ENCODE measurements at regions not wholly inside any gene's neighbourhood (a gene's known extent, or its start where the extent isn't known, plus 50 kb on each side); places are given as distances from the start of the nearest gene placed in this dataset.
"Not testable (repeated sequence)": the region's sequence is repeated elsewhere in the genome, so short reads cannot be mapped to it uniquely, and the experiment has no call there.

GRCh38 chr12:27133022-27133590 is 50.7 kb upstream of the C12orf71 start:
- 87 to 94% methylated on average over 1 of the region's 1 CpG for WGBS, 2 donors
- Histone ChIP-seq H3K9me3 (no peaks in the 10 kb centered on the region), H3K4me3 (replicated peaks in 1 of 3) (no peak overlapping the region), H3K36me3 (no peaks in the 10 kb centered on the region), H3K27ac (no peak overlapping the region), H3K4me1 (no peaks in the 10 kb centered on the region), H3K27me3 (no peaks in the 10 kb centered on the region)
- TF ChIP-seq CTCF (IDR thresholded peaks at IDR 0.05) (no peak), POLR2A (IDR thresholded peaks at IDR 0.05) (no peak)
- DNase-seq, result no peak
- intact Hi-C loops (cut with DNase I), result no loop called here

- H3K27me3 ChIP-seq, result no peaks in the 10 kb centered on the region
- H3K27ac ChIP-seq, result no peak overlapping the region
- intact Hi-C loops (cut with DNase I), result no loop called here
- DNase-seq, result no peak
- TF ChIP-seq POLR2A (IDR thresholded peaks at IDR 0.05) (no peak), CTCF (IDR thresholded peaks at IDR 0.05) (no peak)
- no peaks in the 10 kb centered on the region for H3K9me3 ChIP-seq
- no peak overlapping the region for H3K4me3 ChIP-seq (replicated peaks in 1 of 3)
- no peaks in the 10 kb centered on the region for H3K4me1 ChIP-seq
- WGBS, 2 donors, result 91 to 92% methylated on average over 2 of the region's 2 CpGs
- H3K36me3 ChIP-seq, result no peaks in the 10 kb centered on the region
Measured at GRCh38 chr12:27140478-27140969, 58.1 kb upstream of the C12orf71 start.

GRCh38 chr12:27142101-27142721 is 59.8 kb upstream of the C12orf71 start:
- WGBS, 2 donors, result 31 to 35% methylated on average over 3 of the region's 3 CpGs
- peak; percentile 46 to 49 for DNase-seq
- no peak overlapping the region for H3K27ac ChIP-seq

GRCh38 chr12:27143256-27144069 is 61.1 kb upstream of the C12orf71 start:
- H3K27ac ChIP-seq, result no peak overlapping the region
- H3K4me1 ChIP-seq, result no peaks in the 10 kb centered on the region
- DNase-seq, result no peak
- H3K36me3 ChIP-seq, result no peaks in the 10 kb centered on the region
- WGBS, 2 donors, result 63 to 85% methylated on average over 7 of the region's 7 CpGs
- intact Hi-C loops (cut with DNase I), result no loop called here
- TF ChIP-seq CTCF (IDR thresholded peaks at IDR 0.05), result no peak
- TF ChIP-seq POLR2A (IDR thresholded peaks at IDR 0.05), result no peak
- H3K27me3 ChIP-seq, result no peaks in the 10 kb centered on the region
- no peaks in the 10 kb centered on the region for H3K9me3 ChIP-seq
- no peak overlapping the region for H3K4me3 ChIP-seq (replicated peaks in 1 of 3)

More at GRCh38 chr12:27142101-27142721, 59.8 kb upstream of the C12orf71 start:
- no peak for TF ChIP-seq POLR2A (IDR thresholded peaks at IDR 0.05)
- peak in 5 of 6 experiments; percentile 35 to 82 (median 54) for TF ChIP-seq CTCF (IDR thresholded peaks at IDR 0.05)
- Histone ChIP-seq H3K27me3 (no peaks in the 10 kb centered on the region), H3K4me1 (no peaks in the 10 kb centered on the region), H3K36me3 (no peaks in the 10 kb centered on the region), H3K4me3 (replicated peaks in 1 of 3) (no peak overlapping the region), H3K9me3 (no peaks in the 10 kb centered on the region)
- intact Hi-C loops (cut with DNase I), result no loop called here

- H3K27ac ChIP-seq; intact Hi-C loops (cut with DNase I): not testable (repeated sequence)
- 29 to 34% methylated on average over 1 of the region's 1 CpG for WGBS, 2 donors
Measured at GRCh38 chr12:27145725-27146124, 63.3 kb upstream of the C12orf71 start.

More at GRCh38 chr12:27145725-27146124, 63.3 kb upstream of the C12orf71 start:
- H3K36me3 ChIP-seq; H3K4me1 ChIP-seq; H3K4me3 ChIP-seq (replicated peaks in 1 of 3); DNase-seq; H3K27me3 ChIP-seq; H3K9me3 ChIP-seq: not testable (repeated sequence)

Data from thyroid gland (tissue), 4 donors.